MG63 (cell line): ENCODE measurements at regions not wholly inside any gene's neighbourhood (a gene's known extent, or its start where the extent isn't known, plus 50 kb on each side); places are given as distances from the start of the nearest gene placed in this dataset.
"Not testable (repeated sequence)": the region's sequence is repeated elsewhere in the genome, so short reads cannot be mapped to it uniquely, and the experiment has no call there.

Source experiments
- DNase-seq: peaks from one replicate; pipeline ENCODE4 v3.0.0-alpha.2; 2020
- H3K27me3 ChIP-seq: fragments of 250-450 bp; sonication (Bioruptor Pico); 2 replicates; pipeline ENCODE4 v1.5.1; 2020; ENCODE audit warnings: mild to moderate bottlenecking, moderate library complexity
- H3K36me3 ChIP-seq: fragments of 250-450 bp; sonication (Bioruptor Pico); 2 replicates; pipeline ENCODE4 v1.5.1; 2020; ENCODE audit warnings: mild to moderate bottlenecking, moderate library complexity
- H3K4me3 ChIP-seq: fragments of 250-450 bp; sonication (Bioruptor Pico); 2 replicates; pipeline ENCODE4 v1.5.1; 2020; ENCODE audit warnings: mild to moderate bottlenecking, moderate library complexity
- H3K9me3 ChIP-seq: fragments of 250-450 bp; sonication (Bioruptor Pico); 2 replicates; pipeline ENCODE4 v1.5.1; 2020; ENCODE audit warnings: mild to moderate bottlenecking, moderate library complexity

DNA sequence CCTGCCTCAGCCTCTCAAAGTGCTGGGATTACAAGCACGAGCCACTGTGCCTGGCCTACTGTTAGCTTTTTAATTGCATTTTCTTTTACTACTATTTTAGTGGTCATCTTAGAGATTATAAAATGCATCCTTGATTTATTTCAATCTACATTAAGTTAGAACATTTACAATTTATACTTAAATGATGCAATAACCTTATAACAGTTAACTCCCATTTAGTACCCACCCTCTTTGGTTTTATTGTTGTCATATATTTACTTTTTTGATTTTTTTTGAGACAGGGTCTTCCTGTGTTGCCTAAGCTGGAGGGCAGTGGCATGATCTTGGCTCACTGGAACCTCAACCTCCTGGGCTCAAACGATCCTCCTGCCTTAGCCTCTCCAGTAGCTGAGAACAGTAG lies 77.3 kb downstream of the PPCDC start:
- Histone ChIP-seq H3K27me3 (no peaks in the 10 kb centered on the region), H3K9me3 (no peaks in the 10 kb centered on the region; the same call in 1 of the 2 replicates), H3K36me3 (no peaks in the 10 kb centered on the region), H3K4me3 (no peak overlapping the region)
- no peak for DNase-seq

- Histone ChIP-seq H3K4me3 (no peak overlapping the region), H3K36me3 (no peaks in the 10 kb centered on the region), H3K27me3 (no peaks in the 10 kb centered on the region), H3K9me3 (no peaks in the 10 kb centered on the region; the same call in 1 of the 2 replicates)
- DNase-seq = peak; percentile 72
These were observed 81.6 kb downstream of the PPCDC start for GRCh38 chr15:75104804-75105557.

DNA sequence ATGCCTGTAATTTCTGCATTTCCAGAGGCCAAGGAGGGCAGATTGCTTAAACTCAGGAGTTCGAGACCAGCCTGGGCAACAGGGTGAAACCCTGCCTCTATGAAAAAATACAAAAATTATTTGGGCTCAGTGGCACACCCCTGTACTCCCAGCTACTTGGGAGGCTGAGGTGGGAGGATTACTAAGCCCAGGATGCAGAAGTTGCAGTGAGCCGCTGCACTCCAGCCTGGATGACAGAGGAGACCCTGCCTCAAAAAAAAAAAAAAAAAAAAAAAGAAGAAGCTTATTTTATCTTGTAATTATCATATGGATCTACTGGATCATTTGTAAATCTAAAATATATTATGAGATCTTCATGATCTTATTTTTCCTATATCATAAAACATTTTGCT lies 84.1 kb downstream of the PPCDC start:
- Histone ChIP-seq H3K27me3 (no peaks in the 10 kb centered on the region), H3K4me3 (no peak overlapping the region), H3K9me3 (no peaks in the 10 kb centered on the region; the same call in 1 of the 2 replicates), H3K36me3 (no peaks in the 10 kb centered on the region)
- DNase-seq = no peak

GRCh38 chr15:75107908-75108838 lies 84.8 kb downstream of the PPCDC start:
- peak; percentile 6 for DNase-seq
- H3K4me3 ChIP-seq = no peak overlapping the region
- H3K36me3 ChIP-seq = no peaks in the 10 kb centered on the region
- H3K9me3 ChIP-seq = peaks cover 6% of the 10 kb centered on the region
- H3K27me3 ChIP-seq = no peaks in the 10 kb centered on the region

DNA sequence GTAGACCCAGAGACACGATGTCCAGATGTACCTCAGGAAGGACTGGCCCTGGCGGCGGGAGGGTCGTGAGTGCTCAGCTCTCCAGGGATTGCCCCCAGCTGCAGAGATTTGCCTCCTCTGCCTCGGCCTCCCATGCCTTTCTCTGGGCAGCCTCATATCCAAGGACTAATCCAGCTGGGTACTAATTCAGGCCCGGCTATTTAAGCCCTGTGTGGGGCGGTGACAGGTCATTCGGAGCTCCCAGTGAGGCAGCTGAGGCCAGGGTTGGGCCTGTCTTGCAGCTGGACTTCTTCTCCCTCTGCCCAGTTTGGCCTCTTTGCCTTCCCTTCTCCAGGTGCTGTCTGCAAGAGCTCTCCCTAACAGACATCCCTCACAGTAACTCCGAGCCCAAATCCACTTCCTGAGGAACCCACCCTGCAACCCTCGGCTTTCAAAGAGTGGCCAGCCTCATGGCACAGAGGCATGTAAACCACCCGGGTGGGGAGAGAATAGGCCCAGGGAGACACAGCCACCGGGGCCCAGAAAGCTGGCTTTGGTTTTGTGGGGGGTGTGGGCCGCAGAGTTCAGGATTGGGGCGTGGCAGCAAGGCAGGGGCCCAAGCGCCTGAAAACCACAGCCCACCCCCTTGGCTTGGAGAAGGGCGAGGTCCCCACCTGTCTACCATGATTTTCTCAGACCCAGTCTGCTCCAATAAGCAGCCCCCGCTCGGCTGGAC lies 85.8 kb downstream of the PPCDC start:
- H3K27me3 ChIP-seq = no peaks in the 10 kb centered on the region
- H3K9me3 ChIP-seq = peaks cover 7% of the 10 kb centered on the region
- H3K36me3 ChIP-seq = no peaks in the 10 kb centered on the region
- no peak overlapping the region for H3K4me3 ChIP-seq
- DNase-seq = no peak

DNA sequence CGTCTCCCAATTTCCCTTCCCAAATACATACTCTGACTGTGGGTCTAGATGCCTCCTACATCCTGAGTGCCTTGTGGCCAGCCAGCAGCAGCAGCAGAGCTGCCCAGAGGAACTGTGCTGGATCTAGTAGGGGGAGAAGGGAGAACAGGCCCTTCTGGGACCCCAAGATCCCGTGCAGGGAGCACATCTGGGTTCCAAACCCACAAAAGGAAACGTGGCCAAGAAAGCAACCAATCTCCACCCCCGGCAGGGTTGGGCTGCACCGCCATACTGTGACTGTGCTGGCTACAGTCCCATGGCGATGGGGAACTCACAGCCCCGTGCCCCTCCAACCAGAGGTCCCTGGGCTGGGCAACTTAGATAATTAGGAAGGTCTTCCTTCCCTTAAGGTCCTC lies 86.3 kb downstream of the PPCDC start:
- H3K36me3 ChIP-seq = no peaks in the 10 kb centered on the region
- H3K9me3 ChIP-seq = peaks cover 7% of the 10 kb centered on the region; the same call in 1 of the 2 replicates
- H3K27me3 ChIP-seq = no peaks in the 10 kb centered on the region
- no peak for DNase-seq
- no peak overlapping the region for H3K4me3 ChIP-seq

DNA sequence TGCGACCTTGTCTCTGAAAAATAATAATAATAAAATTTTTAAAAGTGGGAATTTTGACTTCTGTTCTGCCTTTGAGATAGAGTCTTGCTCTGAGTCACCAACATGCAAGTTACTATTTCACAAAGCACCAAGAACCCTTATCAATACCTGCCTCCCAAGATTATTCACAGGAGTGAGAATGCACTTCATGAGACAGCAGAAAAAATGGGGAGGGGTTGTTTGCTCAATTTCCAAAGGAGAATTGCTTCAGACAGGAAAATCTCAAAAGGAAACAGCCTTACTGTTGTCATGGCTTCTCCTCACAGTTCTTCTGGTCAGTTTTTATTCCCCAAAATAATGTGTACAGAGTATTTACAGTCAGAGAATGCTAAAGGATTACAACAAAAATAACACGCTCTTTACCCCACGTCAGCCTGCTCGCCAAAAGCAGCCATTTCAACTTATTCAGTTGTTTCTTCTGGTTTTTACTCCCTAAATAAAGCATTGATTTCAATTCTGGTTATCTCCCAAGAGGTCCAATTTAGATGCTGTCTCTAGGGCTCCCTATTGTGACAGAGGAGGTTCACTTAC lies 89.0 kb downstream of the PPCDC start:
- Histone ChIP-seq H3K36me3 (no peaks in the 10 kb centered on the region), H3K27me3 (no peaks in the 10 kb centered on the region), H3K4me3 (no peak overlapping the region), H3K9me3 (peaks cover 7% of the 10 kb centered on the region; the same call in 1 of the 2 replicates)
- DNase-seq = no peak

DNA sequence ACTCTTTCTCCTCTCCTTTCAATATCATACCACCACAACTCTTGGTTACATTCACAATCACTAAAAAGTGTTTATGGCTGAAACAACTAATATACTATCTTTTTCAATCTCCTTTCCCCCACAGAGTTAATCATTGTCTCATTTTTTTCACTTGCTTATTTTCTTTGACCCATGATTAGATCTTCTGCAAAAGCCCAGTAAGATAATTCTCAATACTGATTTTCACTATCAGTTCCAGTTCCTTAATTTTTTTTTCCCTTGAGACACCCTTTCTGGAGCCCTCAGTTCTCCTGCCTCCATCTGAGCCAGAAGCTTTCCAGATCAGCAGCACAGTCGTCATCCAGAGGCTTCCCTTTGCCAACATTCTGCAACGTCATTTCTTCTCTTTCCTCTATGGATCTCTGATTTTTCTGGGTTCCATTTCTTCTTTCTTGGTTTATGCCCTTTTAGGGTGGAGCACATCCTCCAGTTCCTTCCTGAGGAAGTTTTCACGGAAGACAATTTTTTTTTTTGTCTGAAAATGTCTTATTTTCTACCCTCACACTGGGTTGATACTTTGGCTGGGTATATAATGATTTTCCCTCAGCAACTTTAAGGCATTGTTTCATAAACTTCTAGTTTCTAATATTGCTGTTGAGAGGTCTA lies 88.7 kb upstream of the C15orf39 start:
- no peaks in the 10 kb centered on the region for H3K36me3 ChIP-seq
- DNase-seq = no peak
- H3K4me3 ChIP-seq = no peak overlapping the region
- H3K9me3 ChIP-seq = peaks cover 10% of the 10 kb centered on the region
- H3K27me3 ChIP-seq = no peaks in the 10 kb centered on the region

DNA sequence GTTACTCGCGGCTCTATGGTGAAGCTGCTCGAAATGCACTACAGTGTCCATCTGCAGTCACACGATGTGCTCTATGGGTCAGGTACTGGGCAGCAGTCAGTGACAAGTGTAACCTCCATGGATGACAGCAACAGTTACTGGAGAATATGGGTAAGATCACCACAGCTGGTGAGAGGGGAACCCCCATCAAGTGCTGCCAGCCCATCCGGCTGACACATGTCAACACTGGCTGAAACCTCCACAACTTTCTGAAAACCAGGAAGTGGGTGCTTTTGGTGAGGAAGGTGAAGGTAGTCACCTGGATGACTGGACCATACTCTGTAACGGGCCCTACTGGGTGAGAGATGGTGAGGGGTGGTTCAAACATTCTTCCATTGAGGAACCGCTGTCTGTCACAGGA lies 87.4 kb upstream of the C15orf39 start:
- Histone ChIP-seq H3K27me3 (no peaks in the 10 kb centered on the region), H3K36me3 (no peaks in the 10 kb centered on the region), H3K9me3 (peaks cover 15% of the 10 kb centered on the region), H3K4me3 (no peak overlapping the region)
- no peak for DNase-seq

- H3K9me3 ChIP-seq = peaks cover 15% of the 10 kb centered on the region
- no peak for DNase-seq
- H3K36me3 ChIP-seq = no peaks in the 10 kb centered on the region
- no peaks in the 10 kb centered on the region for H3K27me3 ChIP-seq
- H3K4me3 ChIP-seq = no peak overlapping the region
These were observed 86.9 kb upstream of the C15orf39 start for GRCh38 chr15:75114796-75115195.

- DNase-seq = not testable (repeated sequence)
These were observed 86.2 kb upstream of the C15orf39 start for GRCh38 chr15:75115411-75115913.

GRCh38 chr15:75116143-75116542 lies 85.5 kb upstream of the C15orf39 start:
- H3K4me3 ChIP-seq, H3K27me3 ChIP-seq, H3K36me3 ChIP-seq, DNase-seq: not testable (repeated sequence)
- peaks cover 15% of the 10 kb centered on the region for H3K9me3 ChIP-seq

More at GRCh38 chr15:75115411-75115913, 86.2 kb upstream of the C15orf39 start:
- H3K36me3 ChIP-seq, H3K27me3 ChIP-seq, H3K4me3 ChIP-seq: not testable (repeated sequence)
- H3K9me3 ChIP-seq = peaks cover 15% of the 10 kb centered on the region

DNA sequence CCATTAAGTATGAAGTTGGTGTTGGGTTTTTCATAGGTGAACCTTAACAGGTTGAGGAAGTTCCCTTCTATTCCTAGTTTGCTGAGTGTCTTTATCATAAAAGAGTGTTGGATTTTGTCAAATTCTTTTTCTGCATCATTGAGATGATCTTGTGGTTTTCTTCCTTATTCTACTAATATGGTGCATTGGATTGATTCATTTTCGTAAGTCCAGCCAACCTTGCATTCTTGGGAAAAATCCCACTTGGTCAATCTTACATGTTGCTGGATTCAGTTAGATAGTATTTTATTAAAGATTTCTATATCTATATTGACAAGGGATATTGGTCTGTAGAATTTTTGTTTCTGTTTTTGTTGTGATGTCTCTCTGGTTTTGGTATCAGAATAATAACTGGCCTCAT lies 83.7 kb upstream of the C15orf39 start:
- no peaks in the 10 kb centered on the region for H3K36me3 ChIP-seq
- DNase-seq = no peak
- no peaks in the 10 kb centered on the region for H3K27me3 ChIP-seq
- H3K4me3 ChIP-seq = no peak overlapping the region
- peaks cover 15% of the 10 kb centered on the region for H3K9me3 ChIP-seq

DNA sequence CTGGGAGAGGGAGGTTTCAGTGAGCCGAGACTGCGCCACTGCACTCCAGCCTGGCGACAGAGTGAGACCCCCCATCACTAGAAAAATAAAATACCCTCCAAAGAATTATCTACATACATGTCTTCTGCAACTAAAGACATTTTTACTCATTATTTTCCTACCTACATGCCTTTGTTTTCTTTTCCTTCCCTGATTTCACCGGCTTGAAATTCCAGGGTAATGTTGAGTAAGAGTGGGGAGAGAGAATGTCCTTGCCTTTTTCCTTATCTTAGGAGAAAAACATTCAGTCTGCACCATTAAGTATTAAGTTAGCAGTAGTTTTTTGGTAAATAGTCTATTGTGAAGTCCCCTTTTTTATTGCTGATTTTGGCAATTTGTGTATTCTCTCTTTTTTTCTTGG lies 82.4 kb upstream of the C15orf39 start:
- H3K9me3 ChIP-seq = peaks cover 13% of the 10 kb centered on the region
- DNase-seq = not testable (repeated sequence)

DNA sequence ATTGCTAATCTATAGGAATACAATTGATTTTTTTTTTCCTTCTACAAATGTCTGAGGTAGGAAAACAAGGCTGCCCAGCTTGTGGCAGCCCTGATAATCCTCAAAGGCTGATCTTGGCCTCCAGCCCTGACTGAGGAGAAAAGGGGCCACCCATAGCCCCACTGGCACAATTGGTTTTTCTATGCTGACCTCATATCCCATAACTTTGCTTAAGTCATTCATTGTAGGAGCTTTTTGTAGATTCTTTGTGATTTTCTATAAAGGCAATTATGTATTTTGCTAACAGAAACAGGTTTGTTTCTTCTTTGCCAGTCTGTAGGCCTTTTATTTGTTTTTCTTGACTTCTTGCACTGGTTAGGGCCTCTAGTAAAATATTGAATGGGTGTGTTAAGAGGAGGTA lies 80.2 kb upstream of the C15orf39 start:
- H3K9me3 ChIP-seq = peaks cover 13% of the 10 kb centered on the region
- no peak overlapping the region for H3K4me3 ChIP-seq
- DNase-seq = no peak
- no peaks in the 10 kb centered on the region for H3K27me3 ChIP-seq
- H3K36me3 ChIP-seq = no peaks in the 10 kb centered on the region

More for the DNA sequence above, 82.4 kb upstream of the C15orf39 start:
- H3K27me3 ChIP-seq, H3K4me3 ChIP-seq, H3K36me3 ChIP-seq: not testable (repeated sequence)

- Histone ChIP-seq H3K36me3 (no peaks in the 10 kb centered on the region), H3K9me3 (peaks cover 6% of the 10 kb centered on the region; the same call in 1 of the 2 replicates), H3K4me3 (no peak overlapping the region), H3K27me3 (no peaks in the 10 kb centered on the region)
- peak; percentile 62 for DNase-seq
These were observed 78.3 kb upstream of the C15orf39 start for GRCh38 chr15:75123395-75123794.
